HG03342 (cell line): ENCODE measurements at regions not wholly inside any gene's neighbourhood (a gene's known extent, or its start where the extent isn't known, plus 50 kb on each side); places are given as distances from the start of the nearest gene placed in this dataset.

Experiments
- ATAC-seq: cut with Tn5 transposase; IDR thresholded peaks from one replicate; pipeline ENCODE4 v1.9.1; 2021; ENCODE audit warnings: mild to moderate bottlenecking, moderate library complexity; ENCODE audit not compliant: unreplicated experiment

DNA sequence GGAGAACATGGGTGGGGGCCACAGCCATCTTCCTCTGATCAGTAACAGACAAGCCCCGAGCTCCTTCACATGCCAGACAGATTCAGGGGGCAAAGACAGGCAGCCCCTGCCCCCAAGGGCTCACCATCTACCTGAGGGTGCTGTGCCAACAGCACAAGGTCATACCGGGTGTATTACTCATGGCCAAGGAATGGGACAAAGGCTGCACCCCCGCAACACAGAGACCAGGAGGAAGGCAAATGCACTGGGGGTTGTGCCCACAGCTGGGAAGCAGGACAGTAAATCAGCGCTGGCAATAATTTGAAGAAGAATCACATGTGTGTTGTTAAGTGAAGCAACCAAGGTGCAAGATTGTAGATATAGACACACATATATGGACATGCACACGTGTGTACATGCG lies 137.1 kb downstream of the C16orf95 start:
- no peak for ATAC-seq

GRCh38 chr16:87182759-87183158 lies 134.4 kb downstream of the C16orf95 start:
- ATAC-seq, result no peak

DNA sequence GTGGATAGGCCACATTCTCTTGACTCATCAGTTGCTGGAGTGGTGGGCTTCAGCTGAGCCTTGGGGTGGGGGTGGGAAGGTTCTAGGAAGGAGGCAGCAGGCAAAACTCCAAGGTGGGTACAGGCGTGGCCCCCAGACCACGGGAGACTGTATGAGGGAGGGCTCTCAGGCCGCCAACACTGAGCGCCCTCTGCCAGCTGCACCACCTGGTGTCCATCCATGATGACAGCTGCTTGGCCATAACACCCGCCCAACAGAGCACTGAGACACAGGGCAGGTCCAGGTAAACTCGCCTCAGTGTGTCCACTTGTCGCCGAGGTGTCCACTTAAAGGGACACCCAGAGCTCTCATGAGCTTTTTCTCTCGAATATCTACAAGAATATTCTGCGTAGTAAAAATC lies 133.5 kb downstream of the C16orf95 start:
- no peak for ATAC-seq

DNA sequence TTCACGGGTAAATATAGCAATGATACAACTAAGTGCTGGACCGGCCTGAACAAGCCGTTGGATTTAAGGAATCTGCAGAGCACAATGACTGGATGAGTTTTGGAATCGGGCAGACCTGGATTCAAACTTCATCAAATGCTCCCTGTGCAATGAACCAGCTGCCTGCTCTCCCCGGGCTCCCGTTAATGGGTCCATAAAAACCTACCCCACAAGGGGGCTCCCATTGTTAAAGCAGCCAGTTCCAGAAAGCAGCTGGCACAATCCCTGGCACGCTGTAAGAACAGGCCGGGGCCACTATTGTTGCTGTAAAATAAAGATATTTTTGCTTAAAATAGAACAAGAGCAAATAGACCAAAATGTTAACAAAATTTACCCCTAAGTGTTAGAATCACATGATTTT lies 131.9 kb downstream of the C16orf95 start:
- no peak for ATAC-seq

- ATAC-seq, result no peak
Observed at GRCh38 chr16:87185983-87186382, 131.2 kb downstream of the C16orf95 start.

GRCh38 chr16:87186446-87186845 lies 130.7 kb downstream of the C16orf95 start:
- ATAC-seq, result no peak

GRCh38 chr16:87186876-87187533 lies 130.2 kb downstream of the C16orf95 start:
- ATAC-seq, result no peak

DNA sequence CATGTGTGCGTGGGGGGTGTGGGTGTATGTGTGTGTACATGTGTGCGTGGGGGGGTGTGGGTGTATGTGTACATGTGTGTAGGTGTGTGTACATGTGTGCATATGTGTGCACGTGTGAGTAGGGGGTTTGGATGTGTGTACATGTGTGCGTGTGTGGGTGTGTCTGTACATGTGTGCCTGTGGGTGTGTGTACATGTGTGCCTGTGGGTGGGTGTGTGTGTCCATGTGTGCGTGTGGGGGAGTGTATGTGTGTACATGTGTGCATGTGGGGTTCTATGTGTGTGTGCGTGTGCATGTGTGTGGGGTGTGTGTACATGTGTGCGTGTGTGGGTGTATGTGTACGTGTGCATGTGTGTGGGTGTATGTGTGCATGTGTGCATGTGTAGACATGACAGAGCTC lies 129.1 kb downstream of the C16orf95 start:
- no peak for ATAC-seq

- ATAC-seq, result no peak
Observed at GRCh38 chr16:87189426-87189825, 127.8 kb downstream of the C16orf95 start.

DNA sequence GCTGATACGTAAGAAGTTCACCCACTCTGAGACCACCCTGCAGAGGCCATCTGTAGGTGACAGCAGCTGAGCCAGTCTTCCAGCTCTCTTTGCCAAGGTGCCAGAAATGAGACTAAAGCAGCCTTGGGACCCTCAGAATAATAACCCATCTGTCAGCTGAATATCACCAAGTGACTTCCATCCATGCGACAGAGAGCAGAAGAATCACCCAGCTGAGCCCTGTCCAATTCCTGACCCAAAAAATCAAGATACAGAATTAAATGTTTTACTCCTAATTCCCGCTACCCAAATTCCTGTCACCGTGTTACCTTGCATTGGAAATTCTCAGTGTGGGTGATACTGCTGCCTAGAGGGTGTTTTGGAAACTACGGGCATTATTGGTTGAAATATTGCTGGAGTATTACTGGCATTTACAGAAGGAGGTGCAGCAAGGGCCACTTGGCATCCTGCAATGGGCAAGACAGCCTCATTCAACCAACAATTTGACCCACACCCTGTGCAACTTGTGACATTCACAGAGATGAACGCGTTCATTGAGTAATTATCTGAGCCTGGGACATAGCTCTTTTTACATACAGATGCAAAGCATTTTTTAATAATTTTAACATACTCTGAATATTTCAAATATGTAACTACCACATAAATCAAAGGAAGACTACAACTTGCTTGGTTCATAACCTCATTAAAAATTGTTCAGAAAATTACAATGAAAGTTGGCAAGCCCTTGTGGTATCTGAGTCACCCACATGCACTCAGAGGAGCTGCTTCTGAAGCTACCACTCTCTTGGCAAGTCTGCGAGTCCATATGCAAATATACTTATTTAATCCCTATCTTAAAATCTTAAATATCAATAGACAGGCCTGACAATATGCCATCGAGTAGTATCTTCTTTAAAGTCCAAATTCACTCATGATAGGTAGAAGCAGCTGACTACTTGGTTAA lies 126.6 kb downstream of the C16orf95 start:
- ATAC-seq, result no peak

GRCh38 chr16:87192452-87193073 lies 124.6 kb downstream of the C16orf95 start:
- ATAC-seq, result no peak

- no peak for ATAC-seq
Observed at GRCh38 chr16:87194172-87194571, 123.0 kb downstream of the C16orf95 start.

- ATAC-seq, result no peak
Observed at GRCh38 chr16:87195161-87195560, 122.0 kb downstream of the C16orf95 start.

DNA sequence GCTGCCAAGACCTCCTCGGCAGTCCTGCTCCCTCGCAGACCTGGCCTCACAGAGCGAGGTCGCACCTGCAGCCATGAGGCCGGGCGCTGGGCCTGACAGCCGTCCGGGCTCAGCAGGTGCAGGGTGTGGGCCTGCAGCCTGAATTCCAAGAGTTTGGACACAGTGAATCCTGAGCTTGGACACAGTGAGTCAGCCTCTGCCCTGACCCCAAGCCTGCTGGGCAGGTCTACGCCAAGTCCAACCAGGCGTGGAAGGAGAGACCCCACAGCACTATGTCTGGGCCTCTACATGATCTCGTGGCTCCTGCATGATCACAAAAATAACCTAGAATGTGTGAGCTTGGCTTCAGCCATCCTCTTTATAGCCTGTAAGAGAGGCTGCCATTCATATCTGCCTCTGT lies 121.0 kb downstream of the C16orf95 start:
- ATAC-seq, result no peak

DNA sequence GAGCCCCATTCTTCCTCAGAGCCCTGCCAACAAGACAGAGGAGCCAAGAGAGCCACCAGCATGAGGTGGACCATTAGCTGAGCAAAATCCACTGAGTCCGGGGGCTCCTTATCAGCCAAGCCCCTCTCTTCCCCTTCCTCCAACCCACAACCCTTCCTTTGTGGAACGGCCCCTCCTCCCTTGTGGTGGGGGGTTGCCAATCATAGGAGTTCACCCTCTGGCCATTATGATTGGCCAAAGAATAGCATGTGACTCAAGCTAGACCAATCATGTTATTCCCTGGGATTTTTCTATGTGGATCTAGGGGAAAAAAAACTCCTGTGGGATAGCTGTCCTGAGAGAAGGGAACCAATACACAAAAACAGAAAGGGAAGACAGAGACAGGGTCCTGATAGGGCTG lies 120.5 kb downstream of the C16orf95 start:
- no peak for ATAC-seq

DNA sequence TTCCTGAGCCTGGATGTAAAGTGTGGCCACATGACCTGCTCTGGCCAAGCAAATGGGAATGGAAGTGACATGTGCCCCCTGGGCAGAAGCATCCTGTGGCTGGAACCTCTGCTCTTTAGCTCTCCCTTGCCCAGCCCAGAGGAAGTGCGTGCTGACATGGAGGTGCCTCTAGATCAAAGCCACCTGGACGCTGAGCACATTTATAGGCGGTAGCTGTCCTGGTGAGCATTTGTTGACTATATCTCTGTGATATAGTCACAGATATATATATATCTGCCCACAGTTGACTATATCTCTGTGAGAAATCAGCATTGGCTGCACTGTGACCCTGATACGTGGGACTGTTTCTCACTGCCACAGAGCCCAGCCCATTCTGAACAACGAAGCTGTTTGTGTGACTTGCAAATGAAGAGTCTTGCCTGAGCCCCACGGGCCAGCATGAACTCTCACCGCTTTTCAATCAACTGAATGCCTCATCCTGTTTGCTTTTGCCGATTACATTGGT lies 118.8 kb downstream of the C16orf95 start:
- ATAC-seq, result no peak

DNA sequence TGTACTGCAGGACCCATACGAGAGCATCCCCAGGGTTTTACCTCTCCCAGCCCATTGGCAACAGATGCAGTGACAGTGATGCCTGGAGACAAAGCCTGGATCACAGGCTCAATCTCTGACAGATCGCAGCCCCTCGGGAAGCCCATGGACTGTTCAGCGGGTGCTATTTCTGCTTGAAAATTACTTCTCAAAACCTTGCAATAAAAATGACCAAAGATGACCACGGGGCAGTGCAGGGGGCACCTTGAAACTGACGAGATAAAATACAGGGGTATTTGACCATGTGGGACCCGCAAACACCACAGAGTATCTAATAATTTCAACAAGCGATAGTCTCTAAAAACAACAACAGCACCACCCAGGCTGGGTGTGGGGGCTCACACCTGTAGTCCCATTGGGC lies 118.3 kb downstream of the C16orf95 start:
- ATAC-seq, result no peak

GRCh38 chr16:87199379-87199778 lies 117.8 kb downstream of the C16orf95 start:
- ATAC-seq, result no peak

DNA sequence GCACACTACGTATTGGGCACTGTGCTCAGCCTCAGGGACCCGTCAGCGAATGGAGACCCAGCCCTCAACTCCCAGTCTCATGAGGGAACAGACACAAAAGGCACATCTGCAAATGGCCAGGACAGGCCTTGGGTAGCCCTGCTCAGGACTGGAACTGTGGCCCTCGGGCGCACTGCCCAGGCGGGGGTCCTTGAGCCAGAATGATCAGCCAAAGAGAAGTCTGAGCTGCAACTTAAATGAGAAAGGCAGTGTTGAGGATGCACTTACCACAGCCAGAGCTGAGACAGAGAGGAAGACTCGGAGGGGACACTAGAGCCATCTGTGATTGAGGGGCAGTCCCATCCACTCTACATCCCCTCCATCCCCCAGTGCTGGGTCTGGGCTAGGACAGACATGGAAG lies 117.3 kb downstream of the C16orf95 start:
- ATAC-seq, result no peak

- ATAC-seq, result no peak
Observed at GRCh38 chr16:87200637-87201036, 116.6 kb downstream of the C16orf95 start.

DNA sequence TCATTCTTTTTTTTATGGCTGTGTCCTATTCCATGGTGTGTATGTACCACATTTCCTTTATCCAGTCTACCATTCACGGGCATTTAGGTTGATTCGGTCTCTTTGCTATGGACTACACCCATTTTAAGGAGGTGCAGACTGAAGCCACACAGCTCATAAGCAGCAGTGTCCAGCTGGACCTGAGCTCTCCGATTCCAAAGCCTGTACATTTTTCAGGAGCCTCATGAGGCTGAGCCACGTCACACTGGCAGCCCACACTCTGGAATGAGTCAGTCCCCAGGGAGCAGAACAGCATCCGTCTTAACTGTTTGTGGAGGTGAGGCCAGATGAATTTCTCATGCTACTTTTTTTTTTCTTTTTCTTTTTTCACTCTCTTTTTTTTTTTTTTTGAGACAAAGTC lies 116.1 kb downstream of the C16orf95 start:
- no peak for ATAC-seq

- no peak for ATAC-seq
Observed at GRCh38 chr16:87201790-87202189, 115.4 kb downstream of the C16orf95 start.
